CD14-positive monocyte (primary cell): ENCODE measurements at regions not wholly inside any gene's neighbourhood (a gene's known extent, or its start where the extent isn't known, plus 50 kb on each side); places are given as distances from the start of the nearest gene placed in this dataset.

Source experiments
- DNase-seq, 3 donors: peaks; one replicate each; pipeline ENCODE4 v3.0.0-alpha.2; 2011 to 2022
- H2AFZ ChIP-seq: 2 replicates; pipeline ENCODE4 v1.6.0; 2012; ENCODE audit warnings: mild to moderate bottlenecking, low read depth, low read length, inconsistent platforms; ENCODE audit not compliant: insufficient read depth, poor library complexity, severe bottlenecking
- H3K27ac ChIP-seq, 2 donors: 1 replicate in 1 of 2; 2 replicates in 1 of 2; pipeline ENCODE4 v1.5.1; 2012 to 2013; ENCODE audit warnings: low read length in 2 of 2, control low read depth in 1 of 2, inconsistent platforms in 1 of 2, low read depth in 1 of 2, mild to moderate bottlenecking in 1 of 2
- H3K27me3 ChIP-seq, 2 donors: one replicate each; pipeline versions ENCODE4 v1.6.0 to v1.6.1; 2011 to 2013; ENCODE audit warnings: low read length in 2 of 2; ENCODE audit not compliant: control insufficient read depth in 2 of 2, insufficient read depth in 2 of 2
- H3K36me3 ChIP-seq, 2 donors: replicated peaks in 1 of 2; 1 replicate in 1 of 2; 2 replicates in 1 of 2; pipeline versions ENCODE4 v1.5.1 to v1.6.1; 2012 to 2013; ENCODE audit warnings: low read length in 2 of 2, control low read depth in 1 of 2, inconsistent platforms in 1 of 2, mild to moderate bottlenecking in 1 of 2; ENCODE audit not compliant: insufficient read depth in 2 of 2, control insufficient read depth in 1 of 2
- H3K4me1 ChIP-seq, 2 donors: 1 replicate in 1 of 2; 2 replicates in 1 of 2; pipeline versions ENCODE4 v1.5.1 to v1.6.1; 2012 to 2013; ENCODE audit warnings: low read length in 2 of 2, control low read depth in 1 of 2, inconsistent platforms in 1 of 2, mild to moderate bottlenecking in 1 of 2, moderate library complexity in 1 of 2; ENCODE audit not compliant: insufficient read depth in 2 of 2, control insufficient read depth in 1 of 2
- H3K4me2 ChIP-seq: replicated peaks from 2 replicates; pipeline ENCODE3; 2012; ENCODE audit warnings: low read length, moderate library complexity, mild to moderate bottlenecking; ENCODE audit not compliant: poor library complexity, severe bottlenecking; ENCODE audit errors: extremely low read depth
- H3K4me3 ChIP-seq, 3 experiments: fragments of 200-600 bp in 1 of 3; sonication (generic) in 1 of 3; replicated peaks in 1 of 3; 1 replicate in 2 of 3; 2 replicates in 1 of 3; pipeline ENCODE4 v1.5.1; 2011 to 2013; ENCODE audit warnings: low read length in 3 of 3, mild to moderate bottlenecking in 3 of 3, control low read depth in 2 of 3, low read depth in 2 of 3, inconsistent platforms in 1 of 3, moderate library complexity in 1 of 3
- H3K79me2 ChIP-seq: 2 replicates; pipeline ENCODE4 v1.6.0; 2012; ENCODE audit warnings: mild to moderate bottlenecking, control low read depth, inconsistent platforms, low read length, moderate library complexity; ENCODE audit not compliant: insufficient read depth
- H3K9ac ChIP-seq: 2 replicates; pipeline ENCODE4 v1.6.0; 2017; ENCODE audit warnings: low read length, mild to moderate bottlenecking; ENCODE audit not compliant: insufficient read depth, poor library complexity, severe bottlenecking
- H3K9me3 ChIP-seq, 2 donors: replicated peaks in 1 of 2; 1 replicate in 1 of 2; 2 replicates in 1 of 2; pipeline versions ENCODE4 v1.5.1 to v1.6.1; 2012 to 2013; ENCODE audit warnings: low read length in 2 of 2, control low read depth in 1 of 2; ENCODE audit not compliant: control insufficient read depth in 1 of 2, insufficient read depth in 1 of 2
- H4K20me1 ChIP-seq: 2 replicates; pipeline ENCODE4 v1.6.0; 2012; ENCODE audit warnings: mild to moderate bottlenecking, low read length, control low read depth, moderate library complexity; ENCODE audit not compliant: insufficient read depth
- H3K27ac Mint-ChIP-seq, 7 donors: one replicate each; pipeline ENCODE4 v1.8.0; 2020; ENCODE audit warnings: mild to moderate bottlenecking in 7 of 7, mixed read lengths in 7 of 7, moderate library complexity in 6 of 7, inconsistent platforms in 2 of 7
- H3K27me3 Mint-ChIP-seq, 3 donors: one replicate each; pipeline ENCODE4 v1.8.0; 2021 to 2022; ENCODE audit warnings: low read depth in 3 of 3, mild to moderate bottlenecking in 3 of 3, mixed read lengths in 3 of 3, moderate library complexity in 3 of 3, inconsistent platforms in 1 of 3
- H3K36me3 Mint-ChIP-seq, 2 donors: one replicate each; pipeline ENCODE4 v1.8.0; 2020; ENCODE audit warnings: mixed read lengths in 2 of 2, inconsistent platforms in 1 of 2, mild to moderate bottlenecking in 1 of 2
- H3K4me1 Mint-ChIP-seq: one replicate; pipeline ENCODE4 v1.8.0; 2020; ENCODE audit warnings: mild to moderate bottlenecking, mixed read lengths
- H3K4me3 Mint-ChIP-seq, 2 donors: one replicate each; pipeline ENCODE4 v1.8.0; 2020; ENCODE audit warnings: mild to moderate bottlenecking in 2 of 2, mixed read lengths in 2 of 2, moderate library complexity in 1 of 2
- H3K9me3 Mint-ChIP-seq, 7 donors: one replicate each; pipeline ENCODE4 v1.8.0; 2020 to 2022; ENCODE audit warnings: mixed read lengths in 7 of 7, mild to moderate bottlenecking in 6 of 7, moderate library complexity in 6 of 7, inconsistent platforms in 2 of 7
- CTCF ChIP-seq: fragments of 200-600 bp; IDR thresholded peaks from one replicate; pipeline ENCODE4 v1.8.0; 2022; ENCODE audit warnings: antibody characterized with exemption, mild to moderate bottlenecking
- WGBS: methylation state at CpG from one replicate; pipeline ENCODE4 v1.1.5; 2013; ENCODE audit warnings: missing lambda C conversion rate; ENCODE audit not compliant: insufficient coverage; 5-methylcytosine and 5-hydroxymethylcytosine counted together
- intact Hi-C, 2 donors: fragments of 100-400 bp; cut with micrococcal nuclease; formaldehyde crosslinking; loops; one replicate each; pipeline versions ENCODE4 v1.15.0 to v1.15.1; 2023

GRCh38 chr6:50974319-50974718 lies 155.6 kb downstream of the TFAP2B start:
- intact Hi-C loops: no loop called here
- H3K9me3 Mint-ChIP-seq: peaks cover 0 to 1% (median 0%) of the 10 kb centered on the region in 7 donors
- peaks cover 0 to 2% (median 1%) of the 10 kb centered on the region in 3 donors for H3K27me3 Mint-ChIP-seq
- Histone ChIP-seq H3K9ac (no peak overlapping the region), H2AFZ (no peak overlapping the region), H4K20me1 (no peaks in the 10 kb centered on the region), H3K4me2 (no peak overlapping the region), H3K36me3 (no peaks in the 10 kb centered on the region), H3K4me1 (no peaks in the 10 kb centered on the region), H3K79me2 (no peaks in the 10 kb centered on the region), H3K9me3 (no peaks in the 10 kb centered on the region), H3K4me3 (no peak overlapping the region), H3K27ac (no peak overlapping the region), H3K27me3 (no peaks in the 10 kb centered on the region)
- no peak for TF ChIP-seq CTCF
- 100% methylated on average over 1 of the region's 3 CpGs for WGBS
- no peaks in the 10 kb centered on the region for H3K4me1 Mint-ChIP-seq
- DNase-seq: no peak
- H3K4me3 Mint-ChIP-seq: no peak overlapping the region
- no peak overlapping the region for H3K27ac Mint-ChIP-seq
- H3K36me3 Mint-ChIP-seq: no peaks in the 10 kb centered on the region

DNA sequence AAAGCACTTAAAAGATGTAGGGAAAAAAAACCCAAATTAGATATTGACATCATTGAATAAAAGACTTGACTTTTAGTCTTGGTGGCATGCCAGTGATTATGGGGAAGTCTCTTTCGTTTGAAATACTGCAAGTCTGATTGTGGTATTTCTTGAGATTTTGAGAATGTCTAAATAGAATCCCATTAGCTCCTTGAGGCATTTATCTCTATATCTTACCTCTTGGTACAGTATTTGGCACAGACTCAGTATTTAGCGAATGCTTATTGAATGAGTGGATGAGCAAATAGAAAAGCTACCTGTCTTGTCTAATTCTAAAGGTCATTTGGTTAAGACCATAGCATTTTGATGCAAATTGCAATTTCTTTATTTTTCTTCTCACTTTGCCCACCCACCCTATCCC lies 156.5 kb downstream of the TFAP2B start:
- no CpG with 5 or more reads among the region's 2 CpGs for WGBS
- H3K4me3 ChIP-seq: no peak overlapping the region
- H3K9me3 Mint-ChIP-seq: peaks cover 0 to 1% (median 0%) of the 10 kb centered on the region in 7 donors

More for the DNA sequence above, 156.5 kb downstream of the TFAP2B start:
- no peaks in the 10 kb centered on the region for H3K36me3 ChIP-seq
- H3K4me1 ChIP-seq: no peaks in the 10 kb centered on the region
- H3K36me3 Mint-ChIP-seq: no peaks in the 10 kb centered on the region
- H2AFZ ChIP-seq: no peak overlapping the region
- no peaks in the 10 kb centered on the region for H3K79me2 ChIP-seq
- DNase-seq: no peak
- no peak for TF ChIP-seq CTCF
- no peaks in the 10 kb centered on the region for H3K9me3 ChIP-seq
- no peak overlapping the region for H3K27ac ChIP-seq
- H3K27me3 ChIP-seq: no peaks in the 10 kb centered on the region
- no peaks in the 10 kb centered on the region for H4K20me1 ChIP-seq
- H3K4me2 ChIP-seq: no peak overlapping the region
- intact Hi-C loops: no loop called here
- no peaks in the 10 kb centered on the region for H3K4me1 Mint-ChIP-seq
- no peak overlapping the region for H3K27ac Mint-ChIP-seq
- peaks cover 0 to 2% (median 1%) of the 10 kb centered on the region in 3 donors for H3K27me3 Mint-ChIP-seq
- H3K9ac ChIP-seq: no peak overlapping the region
- H3K4me3 Mint-ChIP-seq: no peak overlapping the region
